IMR-90 (cell line): ENCODE measurements at regions not wholly inside any gene's neighbourhood (a gene's known extent, or its start where the extent isn't known, plus 50 kb on each side); places are given as distances from the start of the nearest gene placed in this dataset.

ENCODE experiments used
- ATAC-seq: fragments of 200-7000 bp; cut with Tn5 transposase; 2 replicates; pipeline ENCODE4 v1.9.1; 2020; ENCODE audit warnings: low read depth, mild to moderate bottlenecking, moderate library complexity
- BruUV-seq: library from RNA; stranded (reverse); fragments of 400-500 nt; replicated peaks from 2 replicates; lab custom pipeline; 2021; lab: Mats Ljungman, UMichigan
- CTCF ChIA-PET: fragments of 300-600 bp; formaldehyde crosslinking; extraction: SDS; loops from one replicate; lab custom pipeline; 2021; ENCODE audit warnings: antibody characterized with exemption; lab: Yijun Ruan, JAX
- POLR2A ChIA-PET: fragments of 300-600 bp; sonication (Branson Sonifier 250); formaldehyde crosslinking; loops from one replicate; lab custom pipeline; 2022; ENCODE audit warnings: antibody characterized with exemption; ENCODE audit not compliant: unreplicated experiment; lab: Charles Lee
- DNase-seq: peaks from one replicate; pipeline ENCODE4 v3.0.0; 2013
- H2AFZ ChIP-seq: replicated peaks from 2 replicates; pipeline ENCODE3; 2013; ENCODE audit warnings: low read length, mild to moderate bottlenecking; ENCODE audit not compliant: poor library complexity
- H2AK5ac ChIP-seq: 2 replicates; pipeline ENCODE4 v1.6.1; 2013; ENCODE audit warnings: low read depth, low read length, inconsistent platforms
- H2AK9ac ChIP-seq: replicated peaks from 2 replicates; pipeline ENCODE3; 2013; ENCODE audit warnings: mild to moderate bottlenecking, low read depth, low read length, moderate library complexity; ENCODE audit not compliant: poor library complexity
- H2BK120ac ChIP-seq: 2 replicates; pipeline ENCODE4 v1.6.1; 2013; ENCODE audit warnings: low read depth, low read length, inconsistent platforms
- H2BK15ac ChIP-seq: 3 replicates; pipeline ENCODE4 v1.6.1; 2013; ENCODE audit warnings: low read depth, low read length, inconsistent platforms
- H2BK20ac ChIP-seq: 2 replicates; pipeline ENCODE4 v1.6.1; 2013; ENCODE audit warnings: low read depth, mild to moderate bottlenecking, inconsistent platforms, low read length, moderate library complexity
- H2BK5ac ChIP-seq: 2 replicates; pipeline ENCODE4 v1.6.1; 2013; ENCODE audit warnings: mild to moderate bottlenecking, low read depth, low read length, inconsistent platforms; ENCODE audit not compliant: poor library complexity, severe bottlenecking
- H3K14ac ChIP-seq: replicated peaks from 2 replicates; pipeline ENCODE4 v1.6.1; 2013; ENCODE audit warnings: low read depth, low read length, inconsistent platforms
- H3K18ac ChIP-seq: 2 replicates; pipeline ENCODE4 v1.6.1; 2013; ENCODE audit warnings: low read depth, low read length, control low read depth
- H3K23ac ChIP-seq: 2 replicates; pipeline ENCODE4 v1.6.1; 2013; ENCODE audit warnings: low read depth, low read length, inconsistent platforms
- H3K27ac ChIP-seq: 2 replicates; pipeline ENCODE4 v1.5.1; 2013; ENCODE audit warnings: mild to moderate bottlenecking, control low read depth, low read length; ENCODE audit not compliant: insufficient read depth
- H3K27me3 ChIP-seq: 2 replicates; pipeline ENCODE4 v1.6.1; 2013; ENCODE audit warnings: low read length; ENCODE audit not compliant: control insufficient read depth, insufficient read depth
- H3K36me3 ChIP-seq: 2 replicates; pipeline ENCODE4 v1.6.1; 2013; ENCODE audit warnings: low read length, mixed read lengths; ENCODE audit not compliant: control insufficient read depth, insufficient read depth
- H3K4ac ChIP-seq: 2 replicates; pipeline ENCODE4 v1.6.1; 2013; ENCODE audit warnings: low read depth, low read length, inconsistent platforms
- H3K4me1 ChIP-seq: 2 replicates; pipeline ENCODE4 v1.6.1; 2013; ENCODE audit warnings: low read length, mixed read lengths; ENCODE audit not compliant: control insufficient read depth, insufficient read depth
- H3K4me2 ChIP-seq: 2 replicates; pipeline ENCODE4 v1.6.1; 2013; ENCODE audit warnings: low read depth, mild to moderate bottlenecking, control low read depth, low read length, moderate library complexity
- H3K4me3 ChIP-seq: 2 replicates; pipeline ENCODE4 v1.5.1; 2013; ENCODE audit warnings: low read depth, mild to moderate bottlenecking, control low read depth, low read length, moderate library complexity; ENCODE audit not compliant: insufficient read depth
- H3K56ac ChIP-seq: 2 replicates; pipeline ENCODE4 v1.6.1; 2013; ENCODE audit warnings: low read length, inconsistent platforms; ENCODE audit not compliant: insufficient read depth; ENCODE audit errors: extremely low read depth
- H3K79me1 ChIP-seq, 2 experiments: 2 replicates each; pipeline ENCODE4 v1.6.1; 2013; ENCODE audit warnings: low read length in 2 of 2, inconsistent platforms in 1 of 2, low read depth in 1 of 2
- H3K9ac ChIP-seq: 2 replicates; pipeline ENCODE4 v1.6.1; 2013; ENCODE audit warnings: low read depth, low read length, control low read depth
- H3K9me1 ChIP-seq: 2 replicates; pipeline ENCODE4 v1.6.1; 2013; ENCODE audit warnings: low read length, inconsistent platforms; ENCODE audit not compliant: insufficient read depth
- H3K9me3 ChIP-seq: 2 replicates; pipeline ENCODE4 v1.6.1; 2013; ENCODE audit warnings: low read length; ENCODE audit not compliant: control insufficient read depth, insufficient read depth
- H4K20me1 ChIP-seq: 2 replicates; pipeline ENCODE4 v1.6.1; 2013; ENCODE audit warnings: low read length, inconsistent platforms; ENCODE audit not compliant: insufficient read depth
- H4K5ac ChIP-seq: 2 replicates; pipeline ENCODE4 v1.6.1; 2013; ENCODE audit warnings: mild to moderate bottlenecking, low read depth, low read length, control low read depth
- H4K8ac ChIP-seq, 2 experiments: 2 replicates each; pipeline ENCODE4 v1.6.1; 2013; ENCODE audit warnings: low read depth in 2 of 2, low read length in 2 of 2, control low read depth in 1 of 2, inconsistent platforms in 1 of 2
- H4K91ac ChIP-seq: 2 replicates; pipeline ENCODE4 v1.6.1; 2013; ENCODE audit warnings: low read depth, low read length, inconsistent platforms; ENCODE audit not compliant: insufficient read depth
- BHLHE40 ChIP-seq: fragments of 150-350 bp; IDR thresholded peaks from 2 replicates; pipeline ENCODE4 v1.6.1; 2016; ENCODE audit warnings: mild to moderate bottlenecking, low read depth, low read length
- CEBPB ChIP-seq: IDR thresholded peaks from 2 replicates; pipeline ENCODE4 v1.6.1; 2012; ENCODE audit warnings: low read depth, low read length, improper control_type of control experiment
- CHD1 ChIP-seq: IDR thresholded peaks from 2 replicates; pipeline ENCODE4 v1.6.1; 2012; ENCODE audit warnings: low read depth, low read length, improper control_type of control experiment
- CTCF ChIP-seq: conservative IDR thresholded peaks from 2 replicates; pipeline ENCODE4 v1.5.1; 2012; ENCODE audit warnings: mild to moderate bottlenecking, low read depth, low read length, improper control_type of control experiment
- ELK1 ChIP-seq: fragments of 150-350 bp; IDR thresholded peaks from 2 replicates; pipeline ENCODE4 v1.6.1; 2016; ENCODE audit warnings: low read depth, mild to moderate bottlenecking, low read length, moderate library complexity, borderline replicate concordance
- FOS ChIP-seq: fragments of 150-350 bp; IDR thresholded peaks from 2 replicates; pipeline ENCODE4 v1.6.1; 2016; ENCODE audit warnings: low read depth, low read length
- MAFK ChIP-seq: IDR thresholded peaks from 2 replicates; pipeline ENCODE4 v1.6.1; 2012; ENCODE audit warnings: low read depth, low read length, improper control_type of control experiment
- MAZ ChIP-seq: IDR thresholded peaks from 2 replicates; pipeline ENCODE4 v1.6.1; 2012; ENCODE audit warnings: low read depth, mild to moderate bottlenecking, low read length, improper control_type of control experiment, moderate library complexity, borderline replicate concordance
- MXI1 ChIP-seq: IDR thresholded peaks from 2 replicates; pipeline ENCODE4 v1.6.1; 2012; ENCODE audit warnings: low read depth, mild to moderate bottlenecking, low read length, moderate library complexity, borderline replicate concordance
- NFE2L2 ChIP-seq: fragments of 150-350 bp; IDR thresholded peaks from 2 replicates; pipeline ENCODE4 v1.6.1; 2016; ENCODE audit warnings: low read depth, mild to moderate bottlenecking, low read length
- POLR2A ChIP-seq: IDR thresholded peaks from 2 replicates; pipeline ENCODE4 v1.6.1; 2012; ENCODE audit warnings: mild to moderate bottlenecking, low read depth, low read length
- RFX5 ChIP-seq: IDR thresholded peaks from 2 replicates; pipeline ENCODE4 v1.8.0; 2012; ENCODE audit warnings: low read depth, mild to moderate bottlenecking, low read length, moderate library complexity
- SMC3 ChIP-seq: fragments of 150-350 bp; IDR thresholded peaks from 2 replicates; pipeline ENCODE4 v1.6.1; 2016; ENCODE audit warnings: low read depth, mild to moderate bottlenecking, antibody characterized with exemption, low read length, moderate library complexity
- WGBS, 2 experiments: methylation state at CpG; one replicate each; pipeline versions ENCODE4 v1.1.5 to v1.1.7; 2013; ENCODE audit warnings: missing lambda C conversion rate in 2 of 2; ENCODE audit not compliant: insufficient read length in 1 of 2; ENCODE audit errors: extremely low coverage in 2 of 2; 5-methylcytosine and 5-hydroxymethylcytosine counted together
- dilution Hi-C: fragments of 300-500 bp; cut with HindIII; formaldehyde crosslinking; loops from one replicate; pipeline ENCODE4 v1.14.3; 2018; ENCODE audit warnings: low sequenced_read_pairs; ENCODE audit not compliant: unreplicated experiment
- in situ Hi-C: fragments of 300-500 bp; cut with MboI; formaldehyde crosslinking; loops from 3 replicates; pipeline ENCODE4 v1.14.3; 2019; ENCODE audit warnings: low sequenced_read_pairs, inconsistent platforms, mixed read lengths
- intact Hi-C: fragments of 100-400 bp; cut with micrococcal nuclease; formaldehyde crosslinking; loops from 2 replicates; pipeline ENCODE4 v1.10.0; 2022

DNA sequence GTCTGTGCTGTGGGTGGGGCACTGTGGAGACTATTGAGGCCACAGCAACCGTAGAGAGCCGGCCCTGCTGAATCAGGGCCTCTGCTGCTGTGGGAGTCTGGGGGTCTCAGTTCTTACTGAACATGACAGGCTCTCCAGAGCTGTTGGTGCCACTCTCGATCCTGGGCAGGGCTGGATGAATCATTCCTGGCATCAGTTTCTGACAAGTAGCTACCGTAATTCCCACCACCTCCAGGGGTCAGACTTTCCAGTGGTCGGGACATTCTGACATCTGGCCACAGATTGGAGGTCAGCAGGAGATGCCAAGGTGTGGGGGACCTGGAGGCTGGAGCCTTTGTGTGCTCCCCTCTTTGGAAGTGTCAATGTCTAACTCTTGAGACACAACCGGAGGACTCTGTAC, 188.4 kb downstream of the IRX2 start:
- Histone ChIP-seq H2AFZ (no peak overlapping the region), H3K9me1 (no peaks in the 10 kb centered on the region), H2AK5ac (no peak overlapping the region), H3K9me3 (peaks cover 33% of the 10 kb centered on the region), H3K14ac (no peak overlapping the region), H4K91ac (no peak overlapping the region), H2BK120ac (no peak overlapping the region), H2BK15ac (no peak overlapping the region), H3K27me3 (no peaks in the 10 kb centered on the region), H2BK20ac (no peak overlapping the region), H3K9ac (no peak overlapping the region), H3K27ac (no peak overlapping the region), H3K36me3 (no peaks in the 10 kb centered on the region), H3K18ac (no peak overlapping the region), H4K20me1 (no peaks in the 10 kb centered on the region), H2AK9ac (no peak overlapping the region), H3K23ac (no peak overlapping the region), H3K4me3 (no peak overlapping the region), H3K79me1 (no peaks in the 10 kb centered on the region), H3K4me1 (no peaks in the 10 kb centered on the region), H3K4ac (no peak overlapping the region), H2BK5ac (no peak overlapping the region), H3K56ac (no peak overlapping the region), H4K8ac (no peak overlapping the region), H3K4me2 (no peak overlapping the region), H4K5ac (no peak overlapping the region)
- 50% methylated on average over 1 of the region's 6 CpGs; no CpG with 5 or more reads in 1 of the 2 experiments for WGBS, 2 experiments
- in situ Hi-C loops (no loop called here), dilution Hi-C loops (no loop called here), intact Hi-C loops (no loop called here)
- CTCF ChIA-PET, result no interaction called here
- POLR2A ChIA-PET, result no interaction called here
- ATAC-seq (no peak), DNase-seq (no peak)
- TF ChIP-seq CEBPB, result no peak
- TF ChIP-seq MAFK, result no peak
- TF ChIP-seq CTCF, result no peak
- TF ChIP-seq MAZ, result no peak
- TF ChIP-seq FOS, result no peak
- TF ChIP-seq POLR2A, result no peak
- TF ChIP-seq CHD1, result no peak
- TF ChIP-seq MXI1, result no peak
- TF ChIP-seq BHLHE40, result no peak
- no peak for TF ChIP-seq SMC3
- no peak for TF ChIP-seq NFE2L2
- TF ChIP-seq ELK1, result no peak
- no peak for TF ChIP-seq RFX5
- BruUV-seq, result no TSS peak
